Progenitor cell of endocrine pancreas (in vitro differentiated cells): ENCODE measurements at regions not wholly inside any gene's neighbourhood (a gene's known extent, or its start where the extent isn't known, plus 50 kb on each side); places are given as distances from the start of the nearest gene placed in this dataset.

ENCODE experiments used
- DNase-seq: peaks from one replicate; pipeline ENCODE4 v3.0.0; 2021; ENCODE audit warnings: low spot score; ENCODE audit not compliant: unreplicated experiment
- H3K27ac Mint-ChIP-seq: 2 replicates; pipeline ENCODE4 v1.8.0; 2021; ENCODE audit warnings: mild to moderate bottlenecking, moderate library complexity, mixed read lengths
- H3K27me3 Mint-ChIP-seq: 2 replicates; pipeline ENCODE4 v1.8.0; 2021; ENCODE audit warnings: mixed read lengths
- H3K36me3 Mint-ChIP-seq: 2 replicates; pipeline ENCODE4 v1.8.0; 2022; ENCODE audit warnings: mixed read lengths; ENCODE audit not compliant: insufficient read depth
- H3K4me1 Mint-ChIP-seq: 2 replicates; pipeline ENCODE4 v1.8.0; 2021; ENCODE audit warnings: low read depth, mixed read lengths
- H3K4me3 Mint-ChIP-seq: 2 replicates; pipeline ENCODE4 v1.8.0; 2021; ENCODE audit warnings: low read depth, mild to moderate bottlenecking, moderate library complexity, mixed read lengths
- H3K9me3 Mint-ChIP-seq: 2 replicates; pipeline ENCODE4 v1.8.0; 2021; ENCODE audit warnings: low read depth, mixed read lengths
- CTCF ChIP-seq: fragments of 200-600 bp; sonication (generic); IDR thresholded peaks from one replicate; pipeline ENCODE4 v1.5.0; 2021; ENCODE audit warnings: antibody characterized with exemption, mild to moderate bottlenecking; ENCODE audit not compliant: unreplicated experiment

- H3K27me3 Mint-ChIP-seq: no peaks in the 10 kb centered on the region
- no peak for DNase-seq
- no peak for TF ChIP-seq CTCF
- no peaks in the 10 kb centered on the region for H3K4me1 Mint-ChIP-seq
- H3K4me3 Mint-ChIP-seq: no peak overlapping the region
- H3K27ac Mint-ChIP-seq: no peak overlapping the region
- H3K36me3 Mint-ChIP-seq: no peaks in the 10 kb centered on the region
- H3K9me3 Mint-ChIP-seq: peaks cover 5% of the 10 kb centered on the region
Measured at GRCh38 chr2:114040826-114041225, 150.9 kb downstream of the ACTR3 start.

- Mint-ChIP-seq H3K27ac (no peak overlapping the region), H3K36me3 (no peaks in the 10 kb centered on the region), H3K9me3 (no peaks in the 10 kb centered on the region)
Measured at GRCh38 chr2:114044985-114045384, 155.1 kb downstream of the ACTR3 start.

GRCh38 chr2:114046373-114046772 lies 156.5 kb downstream of the ACTR3 start:
- no peak for TF ChIP-seq CTCF
- no peaks in the 10 kb centered on the region for H3K36me3 Mint-ChIP-seq
- H3K27ac Mint-ChIP-seq: no peak overlapping the region
- no peaks in the 10 kb centered on the region for H3K27me3 Mint-ChIP-seq
- no peak for DNase-seq
- H3K4me1 Mint-ChIP-seq: no peaks in the 10 kb centered on the region
- H3K9me3 Mint-ChIP-seq: no peaks in the 10 kb centered on the region
- H3K4me3 Mint-ChIP-seq: no peak overlapping the region

More at GRCh38 chr2:114044985-114045384, 155.1 kb downstream of the ACTR3 start:
- Mint-ChIP-seq H3K27me3 (no peaks in the 10 kb centered on the region), H3K4me1 (no peaks in the 10 kb centered on the region), H3K4me3 (no peak overlapping the region)
- TF ChIP-seq CTCF: no peak
- no peak for DNase-seq

GRCh38 chr2:114046866-114047435 lies 157.1 kb downstream of the ACTR3 start:
- no peak for DNase-seq
- no peak overlapping the region for H3K4me3 Mint-ChIP-seq

GRCh38 chr2:114049280-114049679 lies 159.4 kb downstream of the ACTR3 start:
- H3K4me1 Mint-ChIP-seq: no peaks in the 10 kb centered on the region
- H3K36me3 Mint-ChIP-seq: no peaks in the 10 kb centered on the region
- peaks cover 9% of the 10 kb centered on the region for H3K27me3 Mint-ChIP-seq
- H3K4me3 Mint-ChIP-seq: no peak overlapping the region
- no peak overlapping the region for H3K27ac Mint-ChIP-seq
- DNase-seq: no peak
- no peak for TF ChIP-seq CTCF
- no peaks in the 10 kb centered on the region for H3K9me3 Mint-ChIP-seq

More at GRCh38 chr2:114046866-114047435, 157.1 kb downstream of the ACTR3 start:
- Mint-ChIP-seq H3K27me3 (no peaks in the 10 kb centered on the region), H3K4me1 (no peaks in the 10 kb centered on the region), H3K36me3 (no peaks in the 10 kb centered on the region), H3K27ac (no peak overlapping the region), H3K9me3 (no peaks in the 10 kb centered on the region)
- TF ChIP-seq CTCF: no peak
